A549 (cell line): ENCODE measurements at regions not wholly inside any gene's neighbourhood (a gene's known extent, or its start where the extent isn't known, plus 50 kb on each side); places are given as distances from the start of the nearest gene placed in this dataset.

Source experiments
- ATAC-seq, 2 experiments: fragments of 200-7000 bp in 1 of 2; fragments of >200 bp in 1 of 2; cut with Nextera tagmentation in 1 of 2; cut with Tn5 transposase in 1 of 2; 3 replicates each; pipeline versions ENCODE4 v1.8.0 to v1.9.1; 2018 to 2020; ENCODE audit warnings: mild to moderate bottlenecking in 1 of 2, moderate library complexity in 1 of 2
- CTCF ChIA-PET: fragments of 300-600 bp; sonication (Branson Sonifier 250); formaldehyde crosslinking; extraction: SDS; loops from one replicate; lab custom pipeline; 2021; ENCODE audit warnings: antibody characterized with exemption, inconsistent platforms; lab: Yijun Ruan, JAX
- POLR2A ChIA-PET: fragments of 350-600 bp; formaldehyde crosslinking; extraction: SDS; loops from one replicate; lab custom pipeline; 2021; ENCODE audit warnings: antibody characterized with exemption, inconsistent platforms; lab: Yijun Ruan, JAX
- DNase-seq, 2 experiments: peaks; one replicate each; pipeline versions ENCODE4 v3.0.0 to v3.0.0-alpha.2; 2011 to 2016; ENCODE audit warnings: low read depth in 1 of 2, low spot score in 1 of 2
- FAIRE-seq: peaks from 2 replicates; lab custom pipeline; 2011; peaks lifted over from hg19 to GRCh38; lab: Jason Lieb, UNC
- H3K27ac ChIP-seq, 2 experiments: fragments of >200 bp; sonication (Bioruptor Twin); formaldehyde crosslinking; 3 replicates each; pipeline ENCODE4 v1.5.1; 2016 to 2017
- H3K4me1 ChIP-seq: fragments of >200 bp; sonication (Bioruptor Twin); formaldehyde crosslinking; 3 replicates; pipeline ENCODE4 v1.6.1; 2016
- H3K4me2 ChIP-seq: fragments of >200 bp; sonication (Bioruptor Twin); formaldehyde crosslinking; 3 replicates; pipeline ENCODE4 v1.6.1; 2016
- H3K4me3 ChIP-seq: fragments of >200 bp; sonication (Bioruptor Twin); formaldehyde crosslinking; 3 replicates; pipeline ENCODE4 v1.5.1; 2016
- H3K9me3 ChIP-seq: fragments of >200 bp; sonication (Bioruptor Twin); formaldehyde crosslinking; 3 replicates; pipeline ENCODE4 v1.6.1; 2016
- CBX8 ChIP-seq: fragments of 200-600 bp; sonication (generic); IDR thresholded peaks from 2 replicates; pipeline ENCODE4 v1.6.1; 2016
- CEBPB ChIP-seq, 2 experiments: fragments of >200 bp in 1 of 2; sonication (Bioruptor Twin) in 1 of 2; formaldehyde crosslinking in 1 of 2; IDR thresholded peaks; 2 replicates each; pipeline ENCODE4 v1.6.1; 2012 to 2016
- CHD2 ChIP-seq: fragments of 150-350 bp; IDR thresholded peaks from 2 replicates; pipeline ENCODE4 v1.6.1; 2014; ENCODE audit warnings: low read length; ENCODE audit not compliant: partially characterized antibody
- FOSL2 ChIP-seq, 2 experiments: fragments of 450-650 bp in 1 of 2; fragments of >200 bp in 1 of 2; sonication (Bioruptor Twin) in 1 of 2; formaldehyde crosslinking; IDR thresholded peaks; 2 replicates each; pipeline versions ENCODE4 v1.5.0 to v1.6.1; 2016 to 2020; ENCODE audit warnings: mild to moderate bottlenecking in 1 of 2, moderate library complexity in 1 of 2
- HEYL ChIP-seq: fragments of 250-450 bp; sonication (Bioruptor Pico); IDR thresholded peaks from 2 replicates; pipeline ENCODE4 v1.8.0; 2021; ENCODE audit warnings: mild to moderate bottlenecking, moderate library complexity
- HMGXB4 ChIP-seq: fragments of 250-450 bp; sonication (Bioruptor Pico); IDR thresholded peaks from 2 replicates; pipeline ENCODE4 v1.5.0; 2021; ENCODE audit warnings: mild to moderate bottlenecking, moderate library complexity, borderline replicate concordance
- HOXA7 ChIP-seq: fragments of 250-450 bp; sonication (Bioruptor Pico); IDR thresholded peaks from 2 replicates; pipeline ENCODE4 v1.5.0; 2020; ENCODE audit warnings: mild to moderate bottlenecking, moderate library complexity
- MAFK ChIP-seq: fragments of 450-650 bp; IDR thresholded peaks from 2 replicates; pipeline ENCODE4 v1.6.1; 2014; ENCODE audit not compliant: partially characterized antibody
- NPAS2 ChIP-seq: fragments of 250-450 bp; sonication (Bioruptor Pico); IDR thresholded peaks from 2 replicates; pipeline ENCODE4 v1.8.0; 2022; ENCODE audit warnings: mild to moderate bottlenecking, moderate library complexity, borderline replicate concordance
- RCOR1 ChIP-seq: fragments of 150-350 bp; IDR thresholded peaks from 2 replicates; pipeline ENCODE4 v1.6.1; 2014; ENCODE audit warnings: antibody characterized with exemption, low read length, low read depth
- REST ChIP-seq: fragments of 200-600 bp; sonication (generic); IDR thresholded peaks from 2 replicates; pipeline ENCODE4 v1.6.1; 2016; ENCODE audit warnings: antibody characterized with exemption, mild to moderate bottlenecking, moderate library complexity
- RNF2 ChIP-seq: fragments of 200-600 bp; sonication (generic); IDR thresholded peaks from 2 replicates; pipeline ENCODE4 v1.6.1; 2016; ENCODE audit warnings: low read depth, mild to moderate bottlenecking, antibody characterized with exemption, moderate library complexity, borderline replicate concordance
- TFCP2L1 ChIP-seq: fragments of 250-450 bp; sonication (Bioruptor Pico); IDR thresholded peaks from 2 replicates; pipeline ENCODE4 v1.5.0; 2021; ENCODE audit warnings: mild to moderate bottlenecking
- TP53 ChIP-seq: fragments of 250-450 bp; sonication (Bioruptor Pico); IDR thresholded peaks from 2 replicates; pipeline ENCODE4 v1.5.0; 2021; ENCODE audit warnings: mild to moderate bottlenecking, moderate library complexity
- ZNF302 ChIP-seq: fragments of 250-450 bp; sonication (Bioruptor Pico); IDR thresholded peaks from 2 replicates; pipeline ENCODE4 v1.9.0; 2021; ENCODE audit warnings: inconsistent platforms, mild to moderate bottlenecking, moderate library complexity
- ZSCAN20 ChIP-seq: fragments of 250-450 bp; sonication (Bioruptor Pico); IDR thresholded peaks from 2 replicates; pipeline ENCODE4 v1.8.0; 2022; ENCODE audit warnings: mild to moderate bottlenecking, moderate library complexity
- whole genome bisulfite sequencing: methylation state at CpG from one replicate; pipeline ENCODE4 v1.1.6; 2017; ENCODE audit errors: missing lambda C conversion rate; 5-methylcytosine and 5-hydroxymethylcytosine counted together
- TF ChIP-seq, protein P1 (sequence below): fragments of 450-650 bp; IDR thresholded peaks from 2 replicates; pipeline ENCODE4 v1.6.1; 2014; ENCODE audit warnings: antibody characterized with exemption
- TF ChIP-seq, protein P2 (sequence below): fragments of >200 bp; sonication (Bioruptor Twin); formaldehyde crosslinking; IDR thresholded peaks from 3 replicates; pipeline ENCODE4 v1.6.1; 2016
- TF ChIP-seq, protein P3 (sequence below): fragments of >200 bp; sonication (Bioruptor Twin); formaldehyde crosslinking; IDR thresholded peaks from 3 replicates; pipeline ENCODE4 v1.5.1; 2016
- TF ChIP-seq, protein P4 (sequence below): fragments of 250-450 bp; sonication (Bioruptor Pico); IDR thresholded peaks from 2 replicates; pipeline ENCODE4 v1.5.0; 2020; ENCODE audit warnings: low read depth, mild to moderate bottlenecking, moderate library complexity

GRCh38 chr3:177249203-177249602 is 51.9 kb upstream of the TBL1XR1 start:
- Histone ChIP-seq H3K4me2 (no peak overlapping the region), H3K9me3 (no peaks in the 10 kb centered on the region), H3K4me3 (no peak overlapping the region), H3K4me1 (no peaks in the 10 kb centered on the region), H3K27ac (no peak overlapping the region)
- ATAC-seq (no peak), FAIRE-seq (no peak), DNase-seq (no peak)
- ChIA-PET CTCF (no interaction called here), POLR2A (no interaction called here)
- TF ChIP-seq ZNF302 = no peak
- no peak for TF ChIP-seq TFCP2L1 (CRISPR knock-in tag)
- no peak for TF ChIP-seq TP53
- TF ChIP-seq, protein P1, sequence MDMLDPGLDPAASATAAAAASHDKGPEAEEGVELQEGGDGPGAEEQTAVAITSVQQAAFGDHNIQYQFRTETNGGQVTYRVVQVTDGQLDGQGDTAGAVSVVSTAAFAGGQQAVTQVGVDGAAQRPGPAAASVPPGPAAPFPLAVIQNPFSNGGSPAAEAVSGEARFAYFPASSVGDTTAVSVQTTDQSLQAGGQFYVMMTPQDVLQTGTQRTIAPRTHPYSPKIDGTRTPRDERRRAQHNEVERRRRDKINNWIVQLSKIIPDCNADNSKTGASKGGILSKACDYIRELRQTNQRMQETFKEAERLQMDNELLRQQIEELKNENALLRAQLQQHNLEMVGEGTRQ = no peak
- TF ChIP-seq, protein P2, sequence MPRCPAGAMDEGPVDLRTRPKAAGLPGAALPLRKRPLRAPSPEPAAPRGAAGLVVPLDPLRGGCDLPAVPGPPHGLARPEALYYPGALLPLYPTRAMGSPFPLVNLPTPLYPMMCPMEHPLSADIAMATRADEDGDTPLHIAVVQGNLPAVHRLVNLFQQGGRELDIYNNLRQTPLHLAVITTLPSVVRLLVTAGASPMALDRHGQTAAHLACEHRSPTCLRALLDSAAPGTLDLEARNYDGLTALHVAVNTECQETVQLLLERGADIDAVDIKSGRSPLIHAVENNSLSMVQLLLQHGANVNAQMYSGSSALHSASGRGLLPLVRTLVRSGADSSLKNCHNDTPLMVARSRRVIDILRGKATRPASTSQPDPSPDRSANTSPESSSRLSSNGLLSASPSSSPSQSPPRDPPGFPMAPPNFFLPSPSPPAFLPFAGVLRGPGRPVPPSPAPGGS = no peak
- no peak for TF ChIP-seq CBX8
- no peak for TF ChIP-seq ZSCAN20 (CRISPR knock-in tag)
- no peak for TF ChIP-seq REST
- TF ChIP-seq HEYL (CRISPR knock-in tag) = no peak
- TF ChIP-seq, protein P3, sequence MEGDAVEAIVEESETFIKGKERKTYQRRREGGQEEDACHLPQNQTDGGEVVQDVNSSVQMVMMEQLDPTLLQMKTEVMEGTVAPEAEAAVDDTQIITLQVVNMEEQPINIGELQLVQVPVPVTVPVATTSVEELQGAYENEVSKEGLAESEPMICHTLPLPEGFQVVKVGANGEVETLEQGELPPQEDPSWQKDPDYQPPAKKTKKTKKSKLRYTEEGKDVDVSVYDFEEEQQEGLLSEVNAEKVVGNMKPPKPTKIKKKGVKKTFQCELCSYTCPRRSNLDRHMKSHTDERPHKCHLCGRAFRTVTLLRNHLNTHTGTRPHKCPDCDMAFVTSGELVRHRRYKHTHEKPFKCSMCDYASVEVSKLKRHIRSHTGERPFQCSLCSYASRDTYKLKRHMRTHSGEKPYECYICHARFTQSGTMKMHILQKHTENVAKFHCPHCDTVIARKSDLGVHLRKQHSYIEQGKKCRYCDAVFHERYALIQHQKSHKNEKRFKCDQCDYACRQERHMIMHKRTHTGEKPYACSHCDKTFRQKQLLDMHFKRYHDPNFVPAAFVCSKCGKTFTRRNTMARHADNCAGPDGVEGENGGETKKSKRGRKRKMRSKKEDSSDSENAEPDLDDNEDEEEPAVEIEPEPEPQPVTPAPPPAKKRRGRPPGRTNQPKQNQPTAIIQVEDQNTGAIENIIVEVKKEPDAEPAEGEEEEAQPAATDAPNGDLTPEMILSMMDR = no peak
- TF ChIP-seq FOSL2 (IDR thresholded peaks at IDR 0.05) = no peak
- no peak for TF ChIP-seq FOSL2 (CRISPR knock-in tag; IDR thresholded peaks at IDR 0.05)
- 87% methylated on average over 8 of the region's 9 CpGs for WGBS

GRCh38 chr3:177250151-177250550 is 52.9 kb upstream of the TBL1XR1 start:
- TF ChIP-seq, protein P4, sequence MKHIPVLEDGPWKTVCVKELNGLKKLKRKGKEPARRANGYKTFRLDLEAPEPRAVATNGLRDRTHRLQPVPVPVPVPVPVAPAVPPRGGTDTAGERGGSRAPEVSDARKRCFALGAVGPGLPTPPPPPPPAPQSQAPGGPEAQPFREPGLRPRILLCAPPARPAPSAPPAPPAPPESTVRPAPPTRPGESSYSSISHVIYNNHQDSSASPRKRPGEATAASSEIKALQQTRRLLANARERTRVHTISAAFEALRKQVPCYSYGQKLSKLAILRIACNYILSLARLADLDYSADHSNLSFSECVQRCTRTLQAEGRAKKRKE (CRISPR knock-in tag) = no peak
- TF ChIP-seq HOXA7 (CRISPR knock-in tag) (no peak), RNF2 (no peak), CEBPB (IDR thresholded peaks at IDR 0.05) (no peak), ZSCAN20 (CRISPR knock-in tag) (no peak), MAFK (no peak), HMGXB4 (CRISPR knock-in tag) (no peak), CHD2 (no peak), NPAS2 (CRISPR knock-in tag) (no peak), RCOR1 (no peak)
- TF ChIP-seq, protein P3 = no peak
- TF ChIP-seq, all 56 proteins: peak for 0
- ChIA-PET POLR2A (interaction anchor here (0.6 kb wide), 1 partner anchor 33 kb away, joined by 8 read pairs; no protein-coding TSS in a partner anchor), CTCF (interaction anchor here (0.6 kb wide), 1 partner anchor 33 kb away, joined by 3 read pairs; no protein-coding TSS in a partner anchor)
- Histone ChIP-seq H3K4me1 (no peaks in the 10 kb centered on the region; the same call in 2 of the 3 replicates), H3K9me3 (no peaks in the 10 kb centered on the region), H3K27ac (no peak overlapping the region), H3K4me2 (no peak overlapping the region), H3K4me3 (no peak overlapping the region)
- ATAC-seq = no peak
- no peak for FAIRE-seq
- 83% methylated on average over 1 of the region's 1 CpG for WGBS
- no peak for DNase-seq
